DMS79 treated with DMSO at 0.1 percent for 48 hours (cell line): ENCODE measurements at regions not wholly inside any gene's neighbourhood (a gene's known extent, or its start where the extent isn't known, plus 50 kb on each side); places are given as distances from the start of the nearest gene placed in this dataset.

ENCODE experiments used
- DNase-seq: peaks from one replicate; lab custom pipeline; 2025; lab: John Stamatoyannopoulos, UW

DNA sequence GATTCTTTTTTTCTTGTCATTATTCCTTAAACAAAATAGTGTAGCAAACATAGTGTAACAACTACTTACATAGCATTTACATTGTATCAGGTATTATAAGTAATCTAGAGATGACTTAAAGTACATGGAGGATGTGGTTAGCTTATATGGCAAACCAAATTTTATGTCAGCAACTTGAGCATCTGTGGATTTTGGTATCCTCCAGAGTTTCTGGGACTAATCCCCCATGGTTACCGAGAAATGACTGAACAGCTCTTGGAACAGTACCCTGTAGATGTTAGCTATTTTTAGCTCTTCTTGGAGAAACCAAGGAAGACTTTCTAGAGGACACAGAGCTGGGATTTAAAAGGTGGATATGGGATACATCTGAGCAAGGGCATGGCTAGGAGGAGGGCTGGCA lies 157.6 kb upstream of the KLF4 start:
- no peak for DNase-seq

DNA sequence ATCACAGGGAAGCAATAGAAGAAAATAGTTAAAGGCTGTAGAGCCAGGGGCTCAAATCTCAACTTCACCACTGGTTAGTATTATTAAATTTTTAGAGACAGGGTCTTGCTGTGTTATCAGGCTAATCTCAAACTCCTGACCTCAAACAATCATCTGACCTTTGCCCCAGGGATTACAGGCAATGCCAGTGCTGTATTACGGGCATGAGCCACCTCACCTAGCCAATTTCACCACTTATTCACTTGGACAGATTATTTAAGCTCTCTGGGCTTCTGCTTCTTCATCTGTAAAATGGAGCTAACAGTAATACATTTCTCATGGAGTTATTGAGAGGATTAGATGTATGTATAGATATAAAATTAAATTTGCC lies 155.9 kb upstream of the KLF4 start:
- no peak for DNase-seq

DNA sequence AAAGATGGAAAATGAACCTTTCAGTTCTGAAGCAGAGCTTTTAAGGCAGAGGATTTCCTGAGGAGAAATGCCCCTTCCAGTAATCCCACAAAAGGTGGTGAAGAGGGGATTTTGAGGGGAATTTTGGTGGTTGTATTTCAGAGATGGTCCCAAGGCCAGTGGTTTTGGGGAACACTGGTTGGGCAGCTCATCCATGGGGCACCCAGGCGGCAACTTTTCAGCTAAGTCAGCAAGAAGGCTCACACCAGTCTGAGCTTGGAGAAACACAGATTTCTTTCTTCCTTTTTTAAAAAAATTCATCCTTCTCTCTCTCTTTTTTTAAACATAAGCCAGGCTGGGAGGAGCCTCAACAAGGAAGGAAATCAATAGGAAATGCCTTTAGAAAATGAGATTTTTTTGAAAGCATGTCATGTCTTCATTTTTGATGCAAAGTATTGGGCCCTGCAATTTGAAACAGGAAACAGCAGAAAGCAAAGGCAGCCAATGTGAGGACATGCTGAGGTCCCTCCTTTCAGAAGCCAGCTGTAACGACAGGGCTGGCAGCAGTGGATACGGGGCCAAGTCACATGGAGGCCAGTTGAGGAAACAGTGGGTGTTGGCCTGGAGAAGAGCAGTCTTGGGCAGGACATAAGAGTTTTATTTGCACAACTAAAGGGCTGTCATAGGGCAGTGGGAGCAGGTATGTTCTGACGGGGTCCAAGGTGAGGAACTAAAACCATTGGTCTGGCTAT lies 155.3 kb upstream of the KLF4 start:
- DNase-seq: no peak

DNA sequence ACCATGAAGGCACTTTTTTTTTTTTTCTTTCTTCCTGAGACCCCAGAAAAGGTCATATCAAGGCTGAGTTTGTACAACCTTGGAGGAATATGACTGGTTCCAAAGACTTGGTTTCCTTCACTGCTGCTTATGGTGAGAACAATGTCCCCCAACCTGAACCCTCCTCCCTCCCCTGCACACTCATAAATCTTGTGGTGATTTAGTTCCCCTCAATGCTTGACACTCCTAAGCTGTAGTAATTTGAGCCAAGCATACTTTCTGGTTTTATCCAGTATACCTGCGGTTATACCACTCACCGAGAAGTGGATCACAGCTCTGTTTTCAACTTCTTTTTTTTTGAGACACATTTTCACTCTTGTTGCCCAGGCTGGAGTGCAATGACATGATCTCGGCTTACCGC lies 149.9 kb upstream of the KLF4 start:
- DNase-seq: no peak

DNA sequence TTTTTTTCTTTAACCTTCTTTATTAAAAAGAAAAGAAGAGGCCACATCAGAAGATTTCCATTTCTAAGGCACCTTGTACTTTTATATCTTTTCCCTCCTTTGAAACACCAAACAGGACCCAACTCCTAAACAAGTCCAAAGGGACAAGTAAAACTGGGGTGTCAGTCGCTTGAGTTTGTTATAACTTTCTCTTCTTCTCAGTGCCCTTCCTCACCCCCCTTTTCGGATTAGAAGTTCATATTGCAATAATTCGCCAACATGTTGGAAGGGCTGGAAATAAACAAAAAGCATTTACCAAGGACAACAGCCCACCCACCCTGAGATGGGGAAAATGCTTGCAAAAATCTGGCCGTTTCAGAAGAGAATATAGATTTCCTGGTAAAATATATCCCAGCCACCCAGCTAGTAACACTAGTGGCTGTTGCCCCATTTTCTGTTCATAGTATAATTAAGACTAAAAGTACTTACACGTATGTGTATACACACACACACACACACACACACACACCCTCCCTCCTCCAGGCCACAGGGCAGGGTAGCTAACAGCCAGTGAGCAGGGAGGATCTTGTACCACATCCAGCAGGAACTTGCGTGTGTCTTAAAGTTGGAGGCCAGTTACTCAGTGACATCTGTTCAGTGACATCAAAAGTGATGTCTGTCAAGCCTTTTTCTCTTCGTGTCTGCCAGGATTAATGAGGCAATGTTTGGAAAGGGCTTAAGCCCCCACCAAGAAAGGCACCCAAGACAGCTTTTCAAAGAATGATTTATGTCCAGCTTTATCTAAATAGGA lies 149.1 kb upstream of the KLF4 start:
- DNase-seq: no peak

DNA sequence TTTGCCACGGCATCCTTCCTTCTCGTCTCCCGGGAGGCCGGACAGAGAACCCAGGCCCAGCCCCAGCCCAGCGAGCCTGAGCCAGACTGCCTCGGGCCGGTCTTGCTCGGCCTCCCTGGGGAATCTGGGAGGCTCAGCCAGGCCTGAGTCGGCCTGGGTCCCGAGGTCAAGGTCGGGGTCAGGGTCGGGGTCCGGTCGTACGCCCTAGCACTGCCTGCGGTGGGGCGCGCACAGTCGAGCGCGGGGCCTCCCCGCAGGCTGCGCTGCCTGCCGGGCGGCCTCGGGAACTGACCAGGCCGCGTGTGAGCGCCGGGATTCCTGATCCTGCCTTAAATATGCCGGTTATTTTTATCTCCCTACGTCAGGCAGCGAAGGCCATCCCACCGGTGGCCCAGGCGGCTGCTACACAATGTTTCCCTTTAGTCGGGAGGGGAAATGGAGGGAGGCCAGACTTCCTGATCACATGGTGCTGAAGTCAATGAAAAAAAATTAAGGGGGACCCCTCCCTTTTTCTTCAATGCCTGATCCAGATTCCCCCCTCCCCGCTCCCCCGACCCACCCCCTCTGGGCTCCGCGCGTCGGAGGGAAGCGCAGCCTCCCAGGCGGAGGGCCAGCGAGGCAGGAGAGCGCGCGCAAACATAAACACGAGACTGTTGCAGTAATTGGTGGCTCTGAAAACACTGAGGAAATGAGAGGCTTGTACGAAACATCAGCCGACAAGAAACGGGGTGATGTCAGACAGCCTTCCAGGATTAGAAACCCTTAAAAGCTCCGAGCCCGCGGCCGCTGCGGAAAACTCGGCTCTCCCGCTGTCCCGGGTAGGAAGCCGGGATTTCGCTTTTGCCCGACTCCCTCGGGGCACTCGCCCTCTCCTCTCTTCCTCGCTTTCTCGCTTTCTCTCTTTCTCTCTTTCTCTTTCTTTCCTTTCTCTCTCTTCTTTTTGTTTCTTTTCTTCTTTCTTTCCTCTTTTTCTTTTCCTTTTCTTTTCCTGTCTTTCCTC lies 148.2 kb upstream of the KLF4 start:
- DNase-seq: no peak

DNA sequence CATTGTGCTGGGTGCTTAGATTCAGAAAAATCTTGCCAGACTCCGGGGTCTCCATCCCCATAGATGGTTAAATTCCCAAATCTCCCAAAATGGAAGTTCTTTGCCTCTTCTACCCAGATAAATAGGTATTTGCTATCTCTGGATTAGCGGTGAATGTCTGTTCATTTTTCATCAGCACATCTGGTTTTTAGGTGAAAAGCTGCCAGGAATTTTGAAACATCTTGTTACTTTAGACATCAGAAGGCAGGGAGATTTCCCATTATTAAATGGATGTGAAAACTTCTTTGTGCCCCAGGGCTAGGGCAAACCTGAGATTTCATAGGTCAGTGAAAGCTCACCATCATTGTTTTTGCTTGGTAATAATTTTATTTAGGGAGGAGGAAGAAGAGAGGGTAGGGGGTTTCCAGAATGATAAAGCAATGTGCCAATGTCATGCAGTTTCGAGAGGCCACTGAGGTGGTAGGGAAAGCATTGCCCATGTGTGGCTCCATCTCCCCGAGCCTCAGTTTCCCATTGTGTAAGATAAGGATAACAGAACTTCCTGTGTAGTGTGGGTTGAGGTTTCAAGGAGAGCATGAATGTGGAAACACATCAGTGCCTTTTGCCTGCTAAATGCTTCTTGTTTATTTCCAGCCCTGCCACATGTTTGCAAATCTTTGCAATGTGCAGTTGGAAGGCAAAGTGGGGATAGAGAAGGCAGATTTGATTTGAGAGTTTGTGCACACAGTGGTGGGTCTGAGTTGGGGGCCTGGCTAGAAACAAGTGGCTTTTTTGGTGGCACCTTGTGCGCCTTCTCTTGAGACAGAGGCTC lies 147.2 kb upstream of the KLF4 start:
- no peak for DNase-seq

DNA sequence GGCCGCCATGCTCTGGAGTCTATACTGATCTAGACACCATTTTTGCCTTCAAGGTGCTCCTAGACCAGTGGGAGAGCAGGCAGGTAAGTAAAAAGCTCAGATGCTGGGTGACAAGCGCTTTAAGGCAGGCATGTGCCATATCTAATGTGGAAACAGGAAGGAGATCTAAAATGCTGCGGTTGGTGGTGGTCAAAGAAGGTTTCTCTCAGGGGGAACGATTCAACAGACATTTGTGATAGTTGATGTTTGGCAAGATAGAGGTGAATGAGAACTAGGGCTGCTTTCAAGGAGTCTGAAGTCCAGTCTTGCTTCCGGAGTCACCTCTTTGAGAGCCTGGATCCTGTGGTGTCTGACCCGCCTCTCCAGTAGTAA lies 146.2 kb upstream of the KLF4 start:
- DNase-seq: no peak

DNA sequence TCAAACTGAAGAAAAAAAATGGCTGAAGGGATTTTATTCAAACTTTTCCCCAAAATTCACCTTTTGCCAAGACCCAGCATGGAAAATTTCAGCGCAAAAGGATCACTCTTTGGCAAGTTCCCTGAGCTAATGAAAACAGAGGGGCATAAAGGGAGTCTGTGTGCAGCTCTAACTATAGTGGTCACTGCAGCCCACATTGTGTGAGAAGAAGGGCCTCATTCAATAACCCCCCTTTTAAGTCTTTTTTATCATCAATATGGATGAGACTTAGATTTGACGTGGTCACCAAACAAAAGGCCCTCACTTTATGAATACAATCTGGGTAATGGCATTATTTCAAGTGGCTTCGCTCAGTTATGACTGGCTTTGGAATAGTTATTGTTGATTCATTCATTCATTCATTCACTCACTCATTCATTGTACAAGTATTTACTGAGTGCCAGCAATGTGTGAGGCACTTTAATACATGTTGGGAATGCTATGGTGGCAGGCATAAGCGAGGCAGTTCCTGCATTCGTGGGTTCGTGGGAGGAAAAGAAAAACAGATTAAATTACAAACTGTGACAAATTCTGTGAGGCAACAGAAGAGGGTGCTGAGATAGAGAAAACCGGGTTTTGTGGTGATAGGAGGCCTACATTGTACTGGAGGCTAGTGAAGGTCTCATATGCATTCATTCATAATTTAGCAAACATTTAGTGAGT lies 145.7 kb upstream of the KLF4 start:
- no peak for DNase-seq

DNA sequence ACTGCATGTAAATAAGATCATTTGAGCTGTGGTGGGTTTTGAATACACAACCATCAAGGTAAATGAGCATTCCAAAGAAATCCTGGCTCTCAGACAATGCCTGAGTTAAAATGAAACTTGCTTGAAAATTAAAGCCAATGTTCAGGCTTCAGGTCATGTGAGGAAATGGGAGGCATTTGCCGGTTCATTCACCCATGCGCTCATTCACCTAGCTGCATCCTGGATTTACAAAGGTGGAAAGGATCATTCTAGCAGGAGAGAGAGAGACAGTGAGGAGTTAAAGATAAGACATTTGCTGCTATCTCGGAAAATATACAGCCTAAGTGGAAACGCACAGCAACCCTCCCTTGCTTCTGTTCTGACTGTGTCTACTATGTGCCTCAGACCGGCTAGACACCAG lies 143.8 kb upstream of the KLF4 start:
- DNase-seq: no peak

DNA sequence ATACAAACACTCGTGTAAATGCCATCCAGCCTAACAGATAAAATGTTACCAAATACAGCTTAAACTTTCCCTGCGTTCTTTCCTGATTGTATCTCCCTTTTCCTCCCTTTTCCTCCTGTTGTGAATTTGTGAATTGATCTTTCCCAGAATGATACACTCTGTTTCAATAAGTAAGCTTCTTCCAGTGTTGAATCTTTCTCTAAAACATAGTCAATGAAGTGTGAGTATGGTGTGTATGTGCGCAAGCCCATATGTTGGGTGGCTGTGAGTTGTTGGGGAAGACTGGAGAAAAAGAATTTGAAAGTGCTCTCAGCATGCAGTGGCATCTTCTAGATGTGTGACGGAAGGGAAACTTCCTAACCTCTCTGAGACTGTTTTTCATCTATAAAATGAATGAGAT lies 143.1 kb upstream of the KLF4 start:
- no peak for DNase-seq

DNA sequence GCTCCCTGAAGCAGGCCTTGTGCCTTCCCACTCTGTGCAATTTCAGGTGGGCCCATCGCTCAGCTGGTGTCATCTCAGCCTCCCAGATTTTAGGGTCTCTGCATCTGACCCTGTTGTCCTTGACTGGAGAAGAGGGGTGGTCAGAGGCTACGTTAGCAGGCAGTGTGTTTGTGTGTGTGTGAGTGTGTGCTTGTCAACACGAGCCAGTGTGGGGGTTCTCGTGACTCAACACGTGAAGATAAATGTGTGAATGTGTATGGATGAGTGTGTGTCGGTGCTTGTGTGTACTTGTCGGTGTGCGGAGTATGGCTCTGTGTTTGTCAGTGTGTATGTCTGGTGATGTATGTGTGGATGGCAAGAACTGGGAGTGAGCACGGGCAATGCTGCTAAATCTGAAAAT lies 142.6 kb upstream of the KLF4 start:
- no peak for DNase-seq

DNA sequence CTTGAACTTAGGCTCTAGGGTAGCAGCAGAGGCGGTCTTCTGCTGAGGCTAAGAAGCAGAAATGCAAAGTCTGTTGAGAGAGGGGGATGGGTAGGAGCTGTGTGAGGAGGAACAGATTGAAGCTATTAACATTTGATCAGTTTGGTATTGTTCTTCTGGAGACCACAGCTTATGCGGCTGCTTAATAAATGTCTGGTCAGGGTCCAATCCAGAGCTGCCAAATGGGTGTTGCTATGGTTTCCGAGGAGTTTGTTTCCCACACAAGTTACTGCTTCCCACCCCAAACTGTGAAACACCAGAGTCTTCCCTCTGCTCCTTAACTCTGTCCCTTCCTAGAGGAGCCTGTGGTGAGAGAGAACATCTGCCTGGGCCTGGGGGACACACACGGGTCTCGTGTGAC lies 142.2 kb upstream of the KLF4 start:
- DNase-seq: no peak

DNA sequence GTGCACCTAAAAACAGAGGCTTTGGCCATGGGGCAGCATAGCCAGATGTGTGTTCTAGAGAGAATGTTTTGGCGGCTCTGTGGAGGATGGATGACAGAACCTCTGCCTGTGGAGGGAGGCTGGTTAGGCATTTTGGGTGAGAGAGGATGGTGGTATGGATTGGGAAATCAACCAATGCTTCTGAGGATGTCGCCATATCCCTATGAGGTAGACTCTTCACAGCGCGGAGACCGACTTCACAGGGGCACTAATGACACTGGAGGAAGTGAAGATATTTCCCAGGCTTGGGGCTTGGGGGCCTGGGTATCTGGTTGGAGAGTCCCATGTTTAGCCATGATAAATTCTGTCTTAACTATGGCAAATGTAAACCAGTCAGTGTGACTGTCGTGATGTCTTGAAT lies 140.6 kb upstream of the KLF4 start:
- DNase-seq: no peak

DNA sequence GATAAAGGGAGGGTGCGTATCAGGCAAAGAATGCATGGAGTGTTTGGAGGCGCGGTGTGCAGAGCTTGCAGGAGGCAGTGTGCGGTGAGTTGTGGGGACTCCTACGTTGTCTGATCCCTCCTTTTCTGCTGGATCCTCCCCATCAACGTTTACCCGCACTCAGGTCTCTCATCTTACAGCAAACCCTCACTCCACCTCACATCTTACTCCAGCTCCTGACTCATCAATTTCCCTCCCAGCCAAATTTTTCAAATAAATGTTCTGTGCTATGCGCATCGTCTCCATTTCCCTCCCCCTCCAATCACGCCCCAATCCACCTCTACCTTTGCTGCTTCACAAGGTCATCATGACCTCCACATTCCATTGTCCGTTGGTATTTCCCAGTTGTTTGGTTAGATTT lies 138.9 kb upstream of the KLF4 start:
- DNase-seq: no peak

DNA sequence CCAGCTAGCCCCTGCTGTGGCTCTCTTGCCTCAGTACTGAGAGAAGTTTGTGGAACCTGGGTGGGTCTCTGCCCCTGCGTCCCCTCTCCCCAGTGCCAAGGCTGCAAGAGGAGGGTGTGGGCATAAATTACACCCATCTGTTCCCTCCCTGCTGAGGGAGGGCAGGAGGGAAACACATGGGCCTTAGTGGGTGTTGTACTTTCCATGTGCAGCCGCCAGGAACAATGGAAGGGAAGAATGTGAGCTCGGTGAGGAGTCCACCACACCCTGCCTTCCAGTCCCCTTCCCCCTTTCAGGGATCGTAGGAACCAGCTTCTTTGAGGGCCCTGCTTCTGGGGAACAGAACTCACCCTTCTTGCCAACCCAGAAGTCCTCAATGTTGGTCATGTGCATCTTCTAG lies 138.2 kb upstream of the KLF4 start:
- DNase-seq: no peak

DNA sequence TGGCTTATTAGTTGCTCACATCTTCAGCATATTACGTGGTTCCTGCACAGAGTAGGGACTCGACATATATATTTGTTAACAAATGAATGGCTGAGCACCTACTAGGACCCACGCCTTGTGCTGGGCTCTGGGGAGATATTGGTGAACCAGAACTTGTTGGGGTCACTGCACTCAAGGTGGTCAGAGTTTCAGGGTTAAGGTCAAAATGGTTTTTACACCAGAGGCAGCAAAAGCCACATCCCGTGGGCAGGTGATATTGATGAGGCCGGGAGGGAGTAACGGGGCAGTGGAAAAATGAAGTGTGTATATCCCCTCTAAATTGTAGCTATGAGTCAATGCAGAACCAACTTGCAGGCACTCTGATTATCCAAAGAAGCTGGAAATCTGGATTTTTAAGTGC lies 136.5 kb upstream of the KLF4 start:
- no peak for DNase-seq

DNA sequence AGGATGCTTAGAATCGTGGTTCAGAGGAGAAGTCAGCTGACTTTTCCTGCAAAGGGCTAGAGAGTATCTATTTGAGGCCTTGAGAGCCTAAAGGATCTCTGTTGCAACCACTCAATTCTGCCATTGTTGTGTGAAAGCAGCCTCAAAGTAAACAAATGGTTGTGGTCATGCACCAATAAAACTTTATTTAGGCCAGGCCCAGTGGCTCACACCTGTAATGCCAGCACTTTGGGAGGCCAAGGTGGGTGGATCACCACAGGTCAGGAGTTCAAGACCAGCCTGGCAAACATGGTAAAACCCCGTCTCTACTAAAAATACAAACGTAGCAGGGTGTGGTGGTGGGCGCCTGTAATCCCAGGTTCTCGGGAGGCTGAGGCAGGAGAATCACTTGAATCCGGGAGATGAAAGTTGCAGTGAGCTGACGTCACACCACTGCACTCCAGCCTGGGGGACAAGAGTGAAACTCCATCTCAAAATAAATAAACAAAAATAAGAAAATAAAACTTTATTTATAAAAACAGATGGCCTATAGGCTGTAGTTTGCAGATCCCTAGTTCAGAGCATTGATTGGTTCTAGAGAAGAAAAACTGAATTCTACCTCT lies 135.9 kb upstream of the KLF4 start:
- DNase-seq: no peak

DNA sequence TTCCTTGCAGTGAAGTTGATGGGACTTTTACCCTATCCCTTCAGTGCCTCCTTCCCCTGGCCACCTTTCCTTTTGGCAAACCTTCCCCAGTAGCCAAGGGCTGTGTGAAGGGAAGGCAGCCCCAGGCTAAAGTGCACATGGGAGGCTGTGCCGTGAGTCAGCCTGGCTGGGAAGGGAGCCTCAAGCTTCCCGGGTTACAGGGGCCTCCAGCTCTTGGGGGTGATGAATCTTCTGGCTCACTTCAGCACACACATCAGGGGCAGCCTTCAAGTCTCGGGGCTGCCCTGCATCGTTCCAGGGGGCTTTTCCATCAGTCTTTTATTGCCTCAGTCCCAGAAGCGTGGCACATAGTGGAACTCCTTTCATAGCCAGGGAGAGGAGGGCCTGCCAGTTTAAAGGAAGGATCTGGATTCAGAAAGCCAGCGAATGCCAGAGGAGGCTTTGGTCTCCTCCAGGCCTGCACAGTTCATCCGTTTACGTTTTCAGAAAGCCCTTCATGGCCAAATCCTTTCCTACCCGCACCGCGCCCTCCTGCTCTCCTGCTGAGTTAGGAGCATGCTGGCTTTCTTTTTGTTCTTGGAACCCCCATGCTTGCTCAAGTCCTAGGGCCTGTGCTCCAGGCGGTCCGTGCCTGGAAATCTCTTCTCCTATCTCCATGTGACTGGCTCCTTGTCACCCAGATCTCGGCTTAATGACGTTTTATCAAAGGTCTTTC lies 134.8 kb upstream of the KLF4 start:
- no peak for DNase-seq

DNA sequence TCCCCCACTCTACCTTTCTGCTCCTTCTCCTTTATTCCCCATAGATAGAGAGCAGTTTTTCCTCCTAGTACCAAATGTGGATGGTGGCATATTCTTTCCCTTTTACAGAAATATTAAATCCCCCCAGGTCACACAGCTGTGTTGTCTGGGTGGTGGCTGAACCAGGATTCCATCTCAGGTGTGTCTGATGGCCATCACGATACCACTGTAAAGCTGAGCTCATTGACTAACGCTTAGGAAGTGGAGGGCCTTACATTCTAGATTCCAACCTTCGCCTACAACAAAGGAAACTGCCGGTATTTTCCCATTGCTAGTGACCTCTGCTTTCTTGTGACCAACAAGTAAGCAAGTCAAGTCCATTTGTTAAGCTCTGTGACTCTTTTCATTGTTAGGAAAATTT lies 131.9 kb upstream of the KLF4 start:
- no peak for DNase-seq
